HG03280 (cell line): ENCODE measurements at regions not wholly inside any gene's neighbourhood (a gene's known extent, or its start where the extent isn't known, plus 50 kb on each side); places are given as distances from the start of the nearest gene placed in this dataset.
"Not testable (repeated sequence)": the region's sequence is repeated elsewhere in the genome, so short reads cannot be mapped to it uniquely, and the experiment has no call there.

Experiments
- ATAC-seq: cut with Tn5 transposase; IDR thresholded peaks from one replicate; pipeline ENCODE4 v1.9.1; 2021; ENCODE audit warnings: mild to moderate bottlenecking, moderate library complexity; ENCODE audit not compliant: unreplicated experiment

GRCh38 chr2:132271794-132272193 is 110.0 kb upstream of the ANKRD30BL start:
- ATAC-seq: not testable (repeated sequence)

DNA sequence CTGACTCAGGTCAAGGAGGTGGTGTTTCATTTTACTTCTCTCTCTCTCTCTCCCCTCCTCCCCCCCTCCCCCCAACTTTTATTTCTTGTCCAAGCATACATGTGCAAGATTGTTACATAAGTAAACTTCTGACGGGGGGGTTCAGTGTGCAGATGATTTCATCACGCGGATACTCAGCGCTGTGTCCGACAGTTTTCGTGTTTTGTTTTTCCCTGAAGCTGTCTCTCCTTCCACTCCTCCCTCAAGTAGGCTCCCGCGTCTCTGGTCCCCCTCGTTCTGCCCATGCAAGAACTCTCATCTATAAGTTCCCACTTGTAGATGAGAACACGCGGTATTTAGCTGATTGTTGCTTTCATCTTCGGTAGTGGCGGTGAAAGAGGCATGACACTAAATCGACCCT is 111.0 kb upstream of the ANKRD30BL start:
- ATAC-seq: no peak

GRCh38 chr2:132273585-132273984 is 111.8 kb upstream of the ANKRD30BL start:
- ATAC-seq: not testable (repeated sequence)

DNA sequence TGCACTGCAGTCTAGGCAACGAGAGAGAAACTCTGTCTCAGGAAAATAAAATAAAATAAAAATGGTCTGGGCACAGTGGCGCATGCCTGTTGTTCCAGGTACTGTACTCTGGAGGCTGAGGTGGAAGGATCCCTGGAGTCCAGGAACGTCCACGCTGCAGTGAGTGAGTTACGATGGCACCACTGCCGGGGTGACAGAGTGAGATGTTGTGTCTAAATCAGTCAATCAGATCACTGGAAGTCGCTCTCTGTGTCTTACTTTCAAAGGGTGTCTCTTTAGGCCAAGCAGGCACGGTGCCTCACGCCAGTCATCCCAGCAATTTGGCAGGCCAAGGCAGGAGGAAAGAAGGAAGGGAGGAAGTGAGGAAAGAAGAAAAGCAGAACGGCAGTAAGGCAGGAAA is 112.2 kb upstream of the ANKRD30BL start:
- no peak for ATAC-seq

DNA sequence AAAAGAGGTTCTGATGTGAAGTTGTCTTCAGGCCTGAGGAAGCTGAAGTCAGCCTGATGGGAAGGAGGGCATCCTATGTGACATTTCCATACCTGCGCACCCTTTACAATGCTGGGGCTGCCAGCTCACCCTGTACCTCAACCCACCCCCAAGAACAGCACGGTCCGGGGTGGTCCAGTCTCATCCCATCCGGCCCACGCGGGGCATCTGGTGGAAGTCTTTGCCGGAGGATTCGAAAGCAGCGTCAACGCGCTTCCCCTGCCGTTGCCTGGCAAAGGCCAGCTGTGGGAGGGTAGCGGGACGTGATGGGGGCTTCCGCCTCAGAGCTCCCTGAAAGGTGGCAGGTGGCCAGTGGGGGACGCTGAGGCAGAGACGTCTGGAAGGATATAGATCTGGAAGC is 113.6 kb upstream of the ANKRD30BL start:
- no peak for ATAC-seq

- peak; percentile 71 for ATAC-seq
These were observed 114.8 kb upstream of the ANKRD30BL start for GRCh38 chr2:132276571-132276981.

- ATAC-seq: no peak
These were observed 116.5 kb upstream of the ANKRD30BL start for GRCh38 chr2:132278267-132278666.

GRCh38 chr2:132279344-132279743 is 117.6 kb upstream of the ANKRD30BL start:
- no peak for ATAC-seq

DNA sequence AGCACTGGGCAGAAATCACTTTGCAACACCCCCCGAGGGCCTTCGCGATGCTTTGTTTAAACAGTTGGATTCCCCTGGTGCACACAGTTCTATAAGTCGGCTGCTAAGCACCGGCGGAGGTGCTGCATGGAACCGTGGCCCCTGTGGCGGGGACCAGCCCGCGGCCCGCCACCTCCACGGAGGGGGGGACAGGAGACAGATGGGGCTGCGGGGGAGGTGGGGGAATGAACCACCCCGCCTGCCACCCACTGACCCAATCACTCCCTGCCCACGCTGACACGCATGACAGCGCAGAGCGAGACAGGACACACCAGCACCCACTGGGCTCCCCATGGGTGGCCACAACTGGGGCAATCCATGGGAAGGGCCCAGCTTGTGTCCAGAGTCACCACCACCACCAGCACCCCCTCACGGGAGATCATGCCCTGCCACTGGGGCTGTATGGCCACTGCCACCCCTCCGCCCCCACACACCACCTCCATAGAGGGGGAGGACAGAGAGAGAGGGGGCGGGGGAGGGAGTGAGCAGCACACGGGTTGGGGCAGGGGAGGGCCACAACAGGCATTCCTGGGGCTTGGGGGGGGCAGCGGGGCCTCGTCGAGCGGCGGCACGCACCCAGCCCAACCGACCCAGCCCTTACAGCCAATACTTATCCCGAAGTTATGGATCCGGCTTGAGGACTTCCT is 118.3 kb upstream of the ANKRD30BL start:
- ATAC-seq: no peak

DNA sequence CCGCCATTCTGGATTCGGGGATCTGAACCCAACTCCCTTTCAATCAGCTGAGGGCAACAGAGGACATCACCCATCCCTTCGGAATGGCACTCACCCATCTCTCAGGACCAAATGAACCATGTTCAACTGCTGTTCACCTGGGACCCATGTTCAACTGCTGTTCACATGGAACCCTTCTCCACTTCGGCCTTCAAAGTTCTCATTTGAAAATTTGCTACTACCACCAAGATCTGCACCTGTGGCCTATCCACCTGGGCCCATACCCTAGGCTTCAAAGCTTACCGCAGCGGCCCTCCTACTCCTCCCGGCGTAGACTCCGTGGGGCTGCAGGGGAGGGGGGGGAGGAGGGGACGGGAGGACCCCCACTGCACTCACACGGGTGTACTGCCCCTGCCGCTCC is 119.2 kb upstream of the ANKRD30BL start:
- no peak for ATAC-seq

DNA sequence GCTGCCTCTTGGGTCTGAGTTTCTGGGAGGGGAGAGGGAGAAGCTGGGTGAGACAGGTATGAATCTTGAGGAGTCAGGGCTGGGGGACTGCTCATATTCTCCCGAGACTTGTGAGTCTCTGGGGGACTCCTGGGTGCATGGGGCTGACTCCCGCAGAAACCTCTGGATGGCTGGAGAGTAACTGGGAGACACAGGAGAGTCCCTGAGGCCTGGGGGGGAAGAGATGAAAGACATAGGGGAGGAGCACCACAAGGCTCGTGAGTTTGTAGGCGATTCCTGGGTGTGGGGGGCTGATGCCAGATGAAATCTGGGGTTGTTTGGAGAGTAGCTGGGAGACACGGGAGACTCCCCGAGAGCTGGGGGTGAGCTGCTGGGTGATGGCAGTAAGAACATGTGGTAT is 120.4 kb upstream of the ANKRD30BL start:
- ATAC-seq: not testable (repeated sequence)

DNA sequence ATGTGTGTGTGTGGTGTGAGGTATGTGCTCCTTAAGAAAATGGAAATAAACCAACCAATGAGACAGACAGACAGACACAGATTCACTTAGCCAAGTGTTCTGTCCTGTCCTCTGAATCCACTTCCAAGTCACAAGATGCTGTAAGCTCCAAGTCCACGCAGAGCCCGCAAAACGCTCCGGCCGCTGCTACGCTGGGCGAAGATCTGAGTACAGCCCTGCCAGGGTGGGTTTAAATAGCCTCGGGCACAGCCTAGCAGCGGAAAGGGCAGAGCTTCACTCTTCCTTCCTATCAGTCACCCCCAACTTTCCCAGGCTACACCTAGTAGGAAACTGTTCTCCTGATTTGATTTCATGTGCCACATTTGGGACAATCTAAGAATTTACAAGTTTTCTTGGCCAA is 121.2 kb upstream of the ANKRD30BL start:
- no peak for ATAC-seq

- not testable (repeated sequence) for ATAC-seq
These were observed 124.6 kb upstream of the ANKRD30BL start for GRCh38 chr2:132286289-132286911.

DNA sequence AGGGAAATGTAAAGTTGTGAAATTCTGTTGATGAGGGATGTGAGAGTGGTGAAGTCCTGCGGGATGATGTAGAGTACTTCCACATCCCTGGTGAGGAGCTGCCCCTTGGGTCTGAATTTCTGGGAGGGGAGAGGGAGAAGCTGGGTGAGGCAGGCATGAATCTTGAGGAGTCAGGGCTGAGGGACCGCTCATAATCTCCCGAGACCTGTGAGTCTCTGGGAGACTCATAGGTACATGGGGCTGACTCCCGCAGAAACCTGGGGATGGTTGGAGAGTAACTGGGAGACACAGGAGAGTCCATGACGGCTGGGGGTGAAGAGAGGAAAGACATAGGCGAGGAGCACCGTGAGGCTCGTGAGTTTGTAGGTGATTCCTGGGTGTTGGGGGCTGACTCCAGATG is 126.2 kb upstream of the ANKRD30BL start:
- not testable (repeated sequence) for ATAC-seq

- not testable (repeated sequence) for ATAC-seq
These were observed 127.4 kb upstream of the ANKRD30BL start for GRCh38 chr2:132289138-132289537.

DNA sequence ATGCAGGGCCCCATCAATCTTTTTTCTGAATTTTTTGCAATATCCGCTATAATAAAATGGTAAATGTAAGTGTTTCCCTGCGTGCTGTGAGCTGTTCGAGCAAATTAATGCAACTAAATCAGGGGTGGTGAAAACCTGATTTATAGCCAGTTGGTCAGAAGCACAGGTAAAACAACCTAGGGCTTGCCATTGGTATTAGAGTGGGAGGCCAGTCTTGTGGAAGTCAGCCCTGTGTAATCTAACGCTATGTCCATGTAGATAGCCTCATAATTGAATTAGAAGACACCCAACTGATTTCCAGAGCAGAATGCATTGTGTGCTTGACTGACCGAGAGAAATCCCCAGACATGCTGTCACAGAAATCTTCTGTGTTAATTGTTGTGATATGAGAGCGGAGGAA is 126.8 kb upstream of the GPR39 start:
- not testable (repeated sequence) for ATAC-seq

DNA sequence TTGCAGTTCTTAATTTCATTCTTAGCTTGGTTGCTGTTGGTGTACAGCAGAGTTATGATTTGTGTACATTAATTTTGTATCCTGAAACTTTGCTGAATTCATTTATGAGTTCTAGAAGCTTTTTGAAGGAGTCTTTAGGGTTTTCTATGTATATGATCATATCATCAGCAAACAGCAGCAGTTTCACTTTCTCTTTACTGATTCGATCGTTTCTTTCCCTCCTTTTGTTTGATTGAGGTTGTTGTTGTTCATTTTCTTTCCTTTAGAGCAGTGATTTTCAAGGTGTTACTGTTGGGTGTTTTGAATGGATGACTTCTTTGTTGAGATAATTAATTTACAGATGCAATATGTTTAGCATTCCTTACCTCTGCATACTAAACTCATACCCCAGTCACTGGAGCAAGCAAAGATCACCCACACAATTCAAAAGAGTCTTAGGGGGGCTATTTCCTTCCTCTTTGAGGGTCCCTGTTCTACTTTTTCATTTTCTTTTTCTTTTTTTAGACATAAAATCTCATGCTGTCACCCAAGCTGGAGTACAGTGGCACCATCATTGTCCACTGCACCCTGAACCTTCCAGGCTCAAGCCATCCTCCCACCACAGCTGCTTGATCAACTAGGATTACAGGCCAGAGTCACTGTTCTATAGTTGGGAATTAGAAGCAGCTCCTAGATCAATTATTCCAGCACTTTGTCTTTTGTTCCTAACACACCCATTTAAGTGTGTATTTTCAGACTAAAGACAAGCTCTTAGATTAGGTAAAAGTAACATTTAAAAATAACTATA is 115.8 kb upstream of the GPR39 start:
- ATAC-seq: not testable (repeated sequence)

DNA sequence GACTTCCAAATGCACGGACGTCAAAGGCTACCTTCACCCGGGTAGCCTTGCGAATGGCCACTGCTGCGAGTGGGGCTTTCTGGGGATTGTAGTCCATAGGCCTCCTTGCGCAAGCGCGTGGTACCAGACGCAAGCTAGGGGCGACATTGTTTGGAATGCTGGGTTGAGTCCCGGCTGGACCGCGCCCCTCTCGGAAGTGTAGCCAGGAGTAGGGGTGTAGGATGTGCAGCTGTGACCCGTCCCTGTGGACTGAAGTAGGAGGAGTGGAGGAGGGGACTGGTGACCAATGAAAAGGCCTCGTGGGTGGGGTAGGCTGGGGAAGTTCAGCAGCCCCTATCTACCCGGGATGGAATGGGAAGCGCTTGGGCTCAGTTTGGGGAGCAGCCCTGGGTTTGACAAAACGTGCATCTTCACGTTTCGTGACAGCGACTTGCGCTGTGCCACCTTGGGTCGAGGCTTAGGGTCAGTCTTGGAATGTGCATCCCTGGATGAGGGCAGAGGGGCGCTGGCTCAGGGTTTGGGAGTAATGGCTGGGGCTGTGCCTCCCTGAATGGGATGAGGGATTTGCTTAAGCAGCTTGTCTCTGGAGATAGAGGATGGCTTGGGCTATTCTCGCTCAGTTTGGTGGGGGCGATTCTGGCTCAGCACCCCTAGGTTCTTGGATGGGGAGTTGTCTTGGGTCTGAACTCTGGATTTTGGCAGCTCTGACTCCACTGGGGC is 111.8 kb upstream of the GPR39 start:
- ATAC-seq: not testable (repeated sequence)

DNA sequence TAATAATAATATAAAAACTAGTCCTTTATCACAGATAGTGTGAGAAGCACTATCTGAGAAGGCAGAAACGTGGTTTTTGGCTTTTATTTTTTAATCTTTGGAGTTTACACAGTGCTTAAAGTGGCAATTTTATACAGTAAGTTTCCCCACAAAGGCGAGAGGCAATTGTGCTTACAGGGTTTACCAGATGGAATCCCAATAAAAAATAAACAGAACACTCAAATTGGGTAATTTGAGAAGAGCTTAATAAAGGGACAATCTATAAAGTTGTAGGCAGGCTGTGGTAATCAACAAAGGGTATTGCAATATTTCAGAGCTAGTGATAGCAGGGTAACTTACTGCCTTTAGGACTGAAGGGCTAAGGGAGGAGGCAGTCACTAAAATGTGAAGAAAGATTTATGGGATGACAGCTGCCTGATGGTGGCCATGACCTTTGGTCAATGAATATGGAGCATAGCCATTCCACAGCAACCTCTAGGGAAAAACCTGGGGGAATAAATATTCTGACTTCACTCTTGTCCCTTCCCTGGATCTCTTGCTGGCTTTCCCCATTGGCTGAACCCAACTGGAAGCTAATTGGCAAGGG is 108.9 kb upstream of the GPR39 start:
- not testable (repeated sequence) for ATAC-seq

DNA sequence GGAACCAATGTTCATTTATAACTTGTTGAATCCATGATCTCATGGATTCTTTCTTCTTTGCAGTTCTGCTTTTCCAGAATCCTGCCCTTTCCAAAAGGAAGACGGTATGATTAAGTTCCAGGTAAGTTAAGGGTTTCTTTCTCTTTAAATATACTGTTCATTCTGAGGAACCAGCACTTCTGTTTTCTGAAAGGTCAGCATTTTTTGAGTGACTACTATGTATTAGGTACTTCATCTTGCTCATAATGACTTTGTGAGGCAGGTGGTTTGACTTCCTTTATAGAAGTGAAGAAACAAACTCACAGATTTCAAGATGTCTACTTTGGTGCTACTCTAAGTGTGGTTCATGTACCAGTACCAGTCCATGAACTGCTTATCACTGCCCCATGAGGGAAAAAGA is 107.4 kb upstream of the GPR39 start:
- ATAC-seq: not testable (repeated sequence)

- ATAC-seq: not testable (repeated sequence)
These were observed 101.1 kb upstream of the GPR39 start for GRCh38 chr2:132315546-132315945.
